ENCODE measurements at regions not wholly inside any gene's neighbourhood (a gene's known extent, or its start where the extent isn't known, plus 50 kb on each side); places are given as distances from the start of the nearest gene placed in this dataset.
A peak's percentile ranks its signal among the peaks of the same experiment; 100 is the strongest.

- no peak for TF ChIP-seq CTCF (IDR thresholded peaks at IDR 0.05; ENCODE audit: borderline replicate concordance, insufficient read depth, low read depth, low read length)
- no peak overlapping the region for H3K4me3 ChIP-seq (ENCODE audit: low read depth, low read length)
Observed at GRCh38 chr13:44252938-44253337, 120.7 kb upstream of the SERP2 start.

DNA sequence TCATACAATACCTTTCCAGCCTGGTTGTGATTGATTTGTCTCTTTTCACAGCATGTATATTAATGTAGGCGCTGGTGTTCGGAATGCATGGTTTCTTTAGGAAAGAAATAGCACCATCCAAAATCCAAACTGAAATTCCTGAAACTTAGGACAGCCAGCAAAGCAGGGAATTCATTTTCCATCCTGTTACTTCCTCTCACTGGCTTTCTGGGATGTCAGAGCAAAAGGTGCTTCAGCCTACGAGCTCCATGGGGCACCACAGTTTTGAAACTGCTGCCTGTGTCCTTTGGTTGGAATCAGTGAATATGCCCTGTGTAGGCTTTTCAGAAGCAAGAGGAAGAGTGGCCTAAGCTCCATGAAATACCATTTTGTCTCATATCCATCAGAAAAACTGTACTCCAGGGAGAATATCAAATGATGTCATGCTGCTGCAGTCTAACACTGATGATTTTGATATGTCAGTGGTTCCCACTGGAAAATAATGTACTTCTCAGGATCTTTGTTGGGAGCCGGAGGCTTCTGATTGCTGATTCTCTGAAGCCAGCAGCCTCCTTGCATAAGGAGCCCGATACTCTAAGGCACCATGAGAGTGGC, 117.8 kb upstream of the SERP2 start:
- H3K4me3 ChIP-seq (ENCODE audit: low read depth, low read length) = no peak overlapping the region

DNA sequence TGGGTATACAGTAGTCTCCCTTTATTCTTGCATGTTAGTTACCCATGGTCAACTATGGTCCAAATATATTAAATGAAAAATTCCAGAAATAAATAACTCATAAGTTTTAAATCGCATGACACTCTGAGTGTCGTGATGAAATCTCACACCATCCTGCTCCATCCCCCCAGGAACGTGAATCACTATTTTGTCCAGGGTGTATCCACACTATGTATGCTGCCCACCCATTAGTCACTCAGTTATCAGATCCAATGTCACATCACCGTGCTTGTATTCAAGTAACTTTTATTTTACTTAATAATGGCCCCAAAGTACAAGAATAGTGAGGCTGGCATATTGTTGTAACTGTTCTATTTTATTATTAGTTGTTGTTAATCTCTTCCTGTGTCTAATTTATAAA, 115.8 kb upstream of the SERP2 start:
- H3K4me3 ChIP-seq (ENCODE audit: low read depth, low read length) = no peak overlapping the region
- TF ChIP-seq CTCF (IDR thresholded peaks at IDR 0.05; ENCODE audit: borderline replicate concordance, insufficient read depth, low read depth, low read length) = no peak

More for the DNA sequence above, 117.8 kb upstream of the SERP2 start:
- no peak for TF ChIP-seq CTCF (IDR thresholded peaks at IDR 0.05; ENCODE audit: borderline replicate concordance, insufficient read depth, low read depth, low read length)

- H3K4me3 ChIP-seq (ENCODE audit: low read depth, low read length) = peak overlapping the region; percentile 31
- TF ChIP-seq CTCF (IDR thresholded peaks at IDR 0.05; ENCODE audit: borderline replicate concordance, insufficient read depth, low read depth, low read length) = no peak
Observed at GRCh38 chr13:44259045-44260027, 114.3 kb upstream of the SERP2 start.

DNA sequence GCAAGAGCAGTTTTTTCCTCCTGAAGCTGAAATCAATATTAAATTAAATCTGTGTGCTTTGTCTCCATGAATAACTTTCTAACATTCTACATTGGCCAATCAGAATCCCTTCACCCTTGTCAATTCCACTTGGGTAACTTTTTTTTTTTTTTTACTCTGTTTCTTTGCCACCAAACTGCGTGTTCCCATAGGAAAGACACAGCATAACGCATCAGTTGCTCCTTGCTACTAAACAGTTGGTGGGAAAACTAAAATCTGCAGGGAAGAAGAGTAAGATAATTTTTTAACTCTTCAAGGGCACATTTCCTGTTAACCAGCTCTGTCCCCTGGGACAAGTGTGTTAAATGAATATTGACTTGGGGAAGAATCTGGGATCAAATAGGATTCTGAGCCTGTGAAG, 113.3 kb upstream of the SERP2 start:
- no peak for TF ChIP-seq CTCF (IDR thresholded peaks at IDR 0.05; ENCODE audit: borderline replicate concordance, insufficient read depth, low read depth, low read length)
- no peak overlapping the region for H3K4me3 ChIP-seq (ENCODE audit: low read depth, low read length)

- H3K4me3 ChIP-seq (ENCODE audit: low read depth, low read length) = no peak overlapping the region
- no peak for TF ChIP-seq CTCF (IDR thresholded peaks at IDR 0.05; ENCODE audit: borderline replicate concordance, insufficient read depth, low read depth, low read length)
Observed at GRCh38 chr13:44263751-44264620, 109.6 kb upstream of the SERP2 start.
